Posterior vena cava (tissue), 2 donors: ENCODE measurements at regions not wholly inside any gene's neighbourhood (a gene's known extent, or its start where the extent isn't known, plus 50 kb on each side); places are given as distances from the start of the nearest gene placed in this dataset.
"Not testable (repeated sequence)": the region's sequence is repeated elsewhere in the genome, so short reads cannot be mapped to it uniquely, and the experiment has no call there.

Experiments used
- DNase-seq: peaks from one replicate; pipeline ENCODE4 v3.0.0-alpha.2; 2020; ENCODE audit warnings: low spot score
- intact Hi-C, 2 donors: fragments of 100-400 bp; cut with DNase I; formaldehyde crosslinking; loops; one replicate each; pipeline versions ENCODE4 v1.14.1 to v1.14.2; 2022 to 2023
- donor health status: DM: yes; HTN: yes; CAD: no.
- donor health status: DM: yes; HTN: yes; CAD: no.

DNA sequence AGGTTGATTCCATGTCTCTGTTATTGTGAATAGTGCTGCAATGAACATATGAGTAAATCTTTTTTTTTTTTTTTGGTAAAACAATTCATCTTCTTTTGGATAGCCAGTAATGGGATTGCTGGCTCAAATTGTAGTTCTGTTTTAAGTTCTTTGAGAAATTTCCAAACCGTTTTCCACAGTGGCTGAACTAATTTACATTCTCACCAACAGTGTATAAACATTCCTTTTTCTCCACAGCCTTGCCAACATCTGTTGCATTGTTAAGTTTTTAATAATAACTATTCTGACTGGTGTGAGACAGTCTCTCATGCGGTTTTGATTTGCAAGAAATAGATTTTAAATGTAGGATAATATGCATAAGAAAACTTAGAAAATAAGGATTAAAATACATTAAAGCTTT, 279.0 kb upstream of the EPHA3 start:
- intact Hi-C loops, result loop anchor here in 1 of 2 donors (10.0 kb wide), 1 partner anchor 506 kb away; no protein-coding TSS in a partner anchor
- no peak for DNase-seq

GRCh38 chr3:88852606-88853005, 254.8 kb upstream of the EPHA3 start:
- no peak for DNase-seq
- intact Hi-C loops, result no loop called here

DNA sequence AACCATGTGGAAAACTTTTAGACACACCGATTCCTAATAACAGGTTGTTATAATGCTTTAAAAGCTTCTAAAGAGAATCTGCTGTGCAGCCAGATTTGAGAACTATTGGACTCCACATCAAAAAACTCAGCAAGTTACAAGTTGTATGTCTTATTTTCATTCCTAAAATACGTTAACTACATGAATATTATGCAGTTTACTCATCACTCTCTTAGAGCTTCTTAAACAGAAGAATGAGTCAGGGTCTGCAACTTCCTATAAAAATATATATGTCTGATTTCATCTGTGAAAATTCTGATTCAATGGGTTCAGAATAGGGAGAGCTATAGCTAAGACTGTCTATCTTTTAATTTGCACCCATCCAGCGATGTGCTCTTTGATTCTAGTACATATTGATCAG, 244.2 kb upstream of the EPHA3 start:
- DNase-seq, result no peak
- intact Hi-C loops, result no loop called here

GRCh38 chr3:88876724-88877123, 230.7 kb upstream of the EPHA3 start:
- DNase-seq, result no peak
- intact Hi-C loops, result no loop called here

DNA sequence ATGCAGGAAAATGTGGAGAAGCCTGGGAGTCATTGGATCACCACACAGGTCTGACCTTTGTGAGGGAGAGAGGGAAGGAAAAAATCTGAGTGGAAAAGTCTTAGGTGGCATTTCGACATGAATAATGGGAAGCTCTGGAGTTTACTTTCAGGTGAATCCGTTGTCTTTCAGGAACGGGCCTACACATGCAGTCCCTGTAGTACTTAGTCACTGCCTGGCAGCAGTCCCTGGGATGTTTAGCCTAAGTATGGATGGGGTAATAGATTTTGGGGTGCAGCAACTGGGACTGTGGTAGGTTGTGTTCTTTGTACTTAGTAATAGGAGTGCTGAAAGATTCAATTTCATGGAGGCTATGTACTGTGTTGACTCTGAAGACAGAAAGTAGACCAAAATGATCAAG, 227.5 kb upstream of the EPHA3 start:
- intact Hi-C loops, result no loop called here

DNA sequence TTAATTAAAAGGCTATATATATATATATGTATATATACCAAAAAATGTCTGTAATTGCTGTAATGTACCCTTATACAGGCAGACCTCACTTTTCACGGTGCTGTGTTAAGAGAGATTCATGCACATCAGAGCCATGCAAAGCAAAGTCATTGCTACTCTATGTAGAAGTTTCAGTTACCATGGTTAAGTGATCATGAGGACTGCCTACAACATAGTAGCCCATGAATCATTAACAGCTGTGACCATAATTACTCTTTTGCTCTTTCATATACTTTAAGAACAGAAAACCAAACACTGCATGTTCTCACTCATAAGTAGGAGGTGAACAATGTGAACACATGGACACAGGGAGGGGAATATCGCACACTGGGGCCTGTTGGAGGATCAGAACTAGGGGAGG, 225.3 kb upstream of the EPHA3 start:
- intact Hi-C loops, result no loop called here
- no peak for DNase-seq

More for the DNA sequence above, 227.5 kb upstream of the EPHA3 start:
- DNase-seq, result no peak

DNA sequence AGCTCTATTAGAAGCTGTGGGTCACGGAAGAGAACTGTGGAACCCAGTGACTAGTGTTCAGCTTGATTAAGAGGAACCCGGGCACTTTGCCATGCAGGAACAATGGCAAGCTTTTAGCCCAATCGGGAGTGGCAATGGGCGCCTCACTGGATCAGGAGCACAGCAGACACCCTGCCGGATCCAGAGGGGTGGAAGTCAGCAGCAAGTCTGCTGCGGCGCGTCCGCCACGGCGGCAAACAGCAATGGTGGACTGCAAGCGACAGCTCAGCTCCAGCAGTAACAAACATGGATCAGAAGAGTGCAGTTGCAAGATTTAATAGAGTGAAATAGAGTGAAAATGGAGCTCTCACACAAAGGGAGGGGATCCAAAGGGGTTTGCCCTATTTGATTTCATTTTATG, 220.8 kb upstream of the EPHA3 start:
- DNase-seq, intact Hi-C loops: not testable (repeated sequence)

- DNase-seq, result no peak
- intact Hi-C loops, result no loop called here
Measured at GRCh38 chr3:88896026-88896425, 211.4 kb upstream of the EPHA3 start.

DNA sequence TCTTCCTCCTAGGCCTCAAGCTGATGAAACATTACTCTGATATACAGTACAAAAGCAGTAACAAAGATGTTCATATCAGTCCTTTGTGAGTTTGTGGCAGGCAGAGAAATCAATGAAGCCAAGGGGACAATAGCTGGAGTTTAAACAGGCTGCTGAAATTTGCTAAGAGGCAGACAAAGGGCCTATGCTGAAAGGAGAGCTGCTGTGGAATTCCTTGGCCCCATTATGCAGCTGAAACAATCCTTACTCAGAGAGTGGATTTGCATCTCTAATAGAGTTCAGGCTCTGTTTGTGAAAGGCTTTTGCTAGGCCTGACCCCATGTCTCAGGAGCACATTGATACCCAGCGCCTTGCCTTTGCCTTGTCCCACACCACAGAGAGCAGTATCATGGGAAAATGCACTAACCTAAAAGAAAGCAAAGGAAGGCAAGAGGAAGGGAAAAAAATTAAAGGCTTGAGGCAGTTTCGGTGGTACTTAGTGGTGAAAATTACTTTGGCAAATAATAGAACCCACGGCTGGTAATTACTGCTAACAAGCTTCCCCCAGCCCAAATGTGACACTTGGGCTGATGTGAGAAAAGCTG, 195.0 kb upstream of the EPHA3 start:
- DNase-seq, result no peak
- intact Hi-C loops, result no loop called here

DNA sequence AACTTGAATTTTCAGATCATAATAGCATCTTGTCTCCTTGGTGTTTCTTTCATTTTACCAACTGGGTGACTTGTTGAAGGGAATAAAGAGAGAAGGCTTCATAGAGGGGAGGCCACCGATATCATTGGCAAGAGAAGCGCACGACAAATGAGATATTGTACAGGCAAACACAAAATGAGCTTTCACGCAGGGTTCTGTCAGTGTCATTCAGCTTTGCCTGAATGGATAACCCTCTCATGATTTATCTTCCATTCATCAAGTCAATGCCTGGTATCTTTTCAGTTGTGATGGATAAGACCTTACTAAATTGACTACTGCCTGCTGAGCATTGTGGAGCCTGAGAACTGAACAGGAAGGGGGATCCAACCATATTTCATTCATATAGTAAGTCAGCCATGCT, 188.6 kb upstream of the EPHA3 start:
- intact Hi-C loops, result no loop called here

DNA sequence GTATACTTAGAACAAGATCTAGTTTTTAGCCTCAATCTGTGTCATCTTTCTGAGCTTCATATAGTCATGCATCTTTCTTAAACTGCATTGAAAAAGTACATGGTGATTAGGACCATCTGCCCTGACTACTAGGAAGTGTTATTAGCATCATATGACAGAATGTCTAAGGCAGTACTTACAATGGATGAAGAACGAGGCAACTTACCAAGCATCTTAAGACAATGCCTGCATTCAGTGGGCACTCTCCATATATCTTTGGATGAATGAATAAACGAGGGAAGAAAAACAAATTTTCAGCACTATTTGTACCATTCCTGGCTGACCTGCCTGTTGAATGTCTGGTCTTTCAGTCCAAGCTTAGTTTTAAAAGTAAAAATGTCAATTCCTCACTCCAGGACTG, 185.4 kb upstream of the EPHA3 start:
- DNase-seq, result no peak
- intact Hi-C loops, result no loop called here

More for the DNA sequence above, 188.6 kb upstream of the EPHA3 start:
- DNase-seq, result no peak

GRCh38 chr3:88926221-88926620, 181.2 kb upstream of the EPHA3 start:
- DNase-seq, result no peak
- intact Hi-C loops, result no loop called here

DNA sequence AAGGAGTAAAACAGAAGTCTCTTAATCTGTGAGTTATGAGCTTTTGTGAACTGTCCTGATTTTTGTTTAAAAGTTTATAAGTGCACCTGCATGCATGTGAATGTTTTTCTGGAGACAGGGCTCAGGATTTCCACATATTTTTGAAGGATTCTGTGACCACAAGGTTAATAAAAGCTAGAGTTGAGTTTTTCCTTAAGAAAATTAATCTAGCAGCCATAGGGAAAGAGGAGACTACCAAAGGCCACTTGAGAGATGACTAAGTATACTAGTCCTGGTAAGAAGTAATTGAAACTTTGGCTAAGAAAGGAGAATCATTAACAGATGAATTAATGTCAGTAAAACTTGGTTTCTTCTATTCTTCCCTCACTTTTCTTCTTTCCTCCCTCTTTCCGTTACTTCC, 176.8 kb upstream of the EPHA3 start:
- DNase-seq, result no peak
- intact Hi-C loops, result no loop called here

DNA sequence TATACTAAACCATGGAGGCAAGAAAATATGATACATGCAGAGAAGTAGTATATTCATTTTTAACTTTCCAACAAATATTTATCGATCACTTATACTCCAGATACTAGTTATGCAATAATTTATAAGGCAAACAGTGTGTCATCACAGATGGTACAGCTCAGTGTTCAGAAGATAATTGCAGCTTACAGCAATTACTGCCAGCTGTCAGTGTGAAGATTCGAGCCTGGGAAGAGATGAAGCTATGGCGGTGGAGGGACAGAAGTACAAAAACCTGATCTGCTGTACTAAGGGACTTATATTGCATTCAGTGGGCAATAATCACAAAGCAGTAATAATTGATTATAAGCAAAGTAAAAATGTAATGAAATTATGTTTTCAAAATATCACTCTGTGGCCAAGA, 170.6 kb upstream of the EPHA3 start:
- intact Hi-C loops, result no loop called here
- no peak for DNase-seq

DNA sequence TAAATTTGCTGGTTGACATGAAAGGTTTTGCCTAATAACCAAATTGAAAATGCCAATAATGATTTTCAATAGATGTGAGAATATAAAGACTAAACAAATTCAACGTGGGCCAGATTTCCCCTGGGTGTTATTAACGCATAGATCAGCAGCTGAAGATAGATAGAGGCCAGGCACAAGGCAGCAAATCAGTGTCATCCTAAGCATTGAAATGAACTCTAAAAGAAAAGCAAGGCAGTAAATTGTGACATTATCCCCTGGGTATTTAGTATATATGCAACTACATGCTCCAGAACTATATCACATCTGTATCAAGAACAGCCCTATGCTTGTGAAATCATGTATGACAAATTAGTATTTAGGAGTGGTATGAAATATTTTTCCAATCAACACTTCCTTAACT, 167.1 kb upstream of the EPHA3 start:
- intact Hi-C loops, result no loop called here
- DNase-seq, result no peak

DNA sequence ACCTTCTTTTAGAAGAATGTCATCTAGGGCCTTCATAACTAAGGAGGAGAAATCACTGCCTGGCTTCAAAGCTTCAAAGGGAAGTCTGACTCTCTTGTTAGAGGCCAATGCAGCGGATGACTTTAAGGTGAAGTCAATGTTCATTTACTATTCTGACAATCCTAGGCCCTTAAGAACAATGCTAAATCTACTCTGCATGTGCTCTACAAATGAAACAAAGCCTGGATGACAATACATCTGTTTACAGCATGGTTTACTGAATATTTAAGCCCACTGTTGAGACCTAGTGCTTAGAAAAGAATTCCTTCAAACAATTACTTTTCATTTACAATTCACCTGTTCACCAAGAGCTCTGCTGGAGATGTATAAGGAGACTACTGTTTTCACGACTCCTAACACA, 160.4 kb upstream of the EPHA3 start:
- DNase-seq, result no peak
- intact Hi-C loops, result no loop called here

DNA sequence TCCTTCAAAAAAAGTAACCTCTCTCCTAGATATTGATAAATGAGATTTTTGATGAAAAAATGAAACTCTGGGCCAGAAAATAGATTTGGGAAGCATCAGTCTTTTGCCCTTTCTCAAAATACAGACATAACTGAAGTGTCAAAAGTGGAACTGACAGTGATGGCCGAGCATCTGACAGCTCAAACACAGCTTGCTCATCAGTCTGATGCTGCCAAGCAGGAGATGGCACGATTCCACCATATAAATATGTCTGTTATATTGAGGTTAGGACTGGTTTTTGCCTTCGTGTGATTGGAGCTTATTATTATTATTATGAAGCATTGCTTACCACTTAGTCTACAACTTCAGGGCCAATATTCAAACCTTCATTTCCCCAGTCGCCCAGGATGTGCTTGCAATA, 152.6 kb upstream of the EPHA3 start:
- DNase-seq, result no peak
- intact Hi-C loops, result no loop called here

DNA sequence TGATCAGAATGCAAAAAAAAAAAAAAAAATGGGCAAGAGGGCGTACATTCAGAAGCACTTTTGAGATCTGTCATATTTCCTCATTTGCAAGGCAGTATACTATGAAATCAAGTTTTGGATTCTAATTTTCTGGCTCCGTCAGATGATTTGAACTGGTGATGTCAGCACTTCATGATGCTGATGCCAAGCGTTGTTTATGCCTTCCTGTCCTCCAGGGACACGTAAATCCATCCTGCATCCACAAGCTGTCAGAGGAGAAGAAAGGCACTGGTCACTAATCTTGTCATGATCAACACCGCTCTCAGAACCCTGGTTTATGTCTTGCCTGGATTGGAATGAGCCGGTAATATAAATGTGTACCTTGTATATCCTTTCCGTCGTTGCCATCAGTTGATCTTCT, 152.1 kb upstream of the EPHA3 start:
- intact Hi-C loops, result no loop called here
- DNase-seq, result no peak

DNA sequence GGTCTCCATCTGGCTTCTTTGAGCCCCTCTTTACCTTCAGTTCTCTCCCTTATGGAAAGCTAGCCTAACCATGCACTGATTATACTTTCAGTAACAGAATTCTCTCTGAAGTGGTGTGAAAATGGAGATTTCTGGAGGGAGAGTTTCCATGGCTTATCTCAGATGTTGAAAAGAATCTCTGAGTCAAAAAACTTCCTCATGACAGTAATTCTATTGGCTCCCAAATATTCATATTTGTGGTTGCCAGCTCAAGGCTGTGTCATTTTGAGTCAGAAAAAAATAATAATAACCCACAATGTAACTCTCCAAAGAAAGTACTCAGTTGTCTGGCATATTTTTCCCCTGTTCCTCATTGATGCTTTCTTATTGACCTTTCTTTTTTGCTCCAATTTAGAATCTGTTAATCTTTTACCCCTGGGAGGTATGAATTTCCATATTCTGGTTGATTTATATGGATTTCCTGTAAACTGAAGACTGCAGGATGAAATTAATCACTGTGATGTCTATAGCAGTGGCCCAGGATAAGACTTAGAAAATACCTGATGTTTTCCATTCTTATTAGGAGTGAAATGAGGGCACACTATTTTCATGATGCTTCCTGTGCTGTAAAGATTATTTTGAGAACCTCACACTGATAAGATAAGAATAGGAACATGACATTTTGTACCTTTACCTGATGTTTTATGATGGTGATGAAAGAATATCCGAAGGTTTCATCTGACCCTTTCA, 149.5 kb upstream of the EPHA3 start:
- DNase-seq, result no peak
- intact Hi-C loops, result no loop called here

GRCh38 chr3:88960019-88960418, 147.4 kb upstream of the EPHA3 start:
- intact Hi-C loops, result no loop called here

DNA sequence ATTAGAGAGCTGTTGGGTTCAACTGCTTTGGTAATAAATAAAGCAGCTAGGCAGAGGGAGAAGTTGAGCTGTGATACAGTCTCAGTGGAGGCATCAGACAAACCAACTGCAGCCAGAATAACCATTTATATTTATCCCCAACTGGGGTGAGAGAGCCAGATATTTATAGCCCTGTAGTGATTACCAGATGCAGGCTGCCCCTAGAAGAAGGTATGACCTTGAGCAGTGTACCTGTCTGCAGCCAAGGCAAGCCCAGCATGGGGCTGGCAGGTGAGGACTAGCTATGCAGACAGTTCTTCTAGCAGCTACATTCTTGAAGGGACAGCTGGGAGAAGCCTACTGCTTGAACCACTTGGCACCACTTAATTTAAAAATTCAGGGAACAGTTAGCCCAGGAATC, 144.4 kb upstream of the EPHA3 start:
- no peak for DNase-seq
- intact Hi-C loops, result no loop called here

More at GRCh38 chr3:88960019-88960418, 147.4 kb upstream of the EPHA3 start:
- no peak for DNase-seq
